CD4-positive, CD25-positive, alpha-beta regulatory T cell (primary cell): ENCODE measurements at regions not wholly inside any gene's neighbourhood (a gene's known extent, or its start where the extent isn't known, plus 50 kb on each side); places are given as distances from the start of the nearest gene placed in this dataset.

Experiments
- ATAC-seq, 2 donors: fragments of 150-1000 bp; cut with Tn5 transposase; one replicate each; pipeline ENCODE4 v1.10.0; 2021; ENCODE audit warnings: low read depth in 2 of 2, moderate number of reproducible peaks in 2 of 2, moderate library complexity in 1 of 2
- DNase-seq, 3 donors: peaks; one replicate each; pipeline versions ENCODE4 v3.0.0 to v3.0.0-alpha.2; 2012 to 2022; ENCODE audit warnings: mixed read lengths in 1 of 3
- H3K27ac ChIP-seq: one replicate; pipeline ENCODE4 v1.7.0; 2013; ENCODE audit warnings: mild to moderate bottlenecking, low read length; ENCODE audit not compliant: insufficient read depth, poor library complexity, severe bottlenecking
- H3K27me3 ChIP-seq: one replicate; pipeline ENCODE4 v1.7.0; 2013; ENCODE audit warnings: low read length; ENCODE audit not compliant: control insufficient read depth, insufficient read depth
- H3K36me3 ChIP-seq: one replicate; pipeline ENCODE4 v1.7.0; 2013; ENCODE audit warnings: mild to moderate bottlenecking, low read length, moderate library complexity; ENCODE audit not compliant: control insufficient read depth, insufficient read depth
- H3K4me1 ChIP-seq: 2 replicates; pipeline ENCODE4 v1.7.0; 2013; ENCODE audit warnings: mild to moderate bottlenecking, low read length; ENCODE audit not compliant: insufficient read depth, control insufficient read depth, poor library complexity, severe bottlenecking
- H3K4me3 ChIP-seq: one replicate; pipeline ENCODE4 v1.7.0; 2013; ENCODE audit warnings: low read depth, mild to moderate bottlenecking, low read length, moderate library complexity
- H3K9me3 ChIP-seq, 2 experiments: 1 replicate in 1 of 2; 2 replicates in 1 of 2; pipeline ENCODE4 v1.7.0; 2013; ENCODE audit warnings: low read length in 2 of 2, mild to moderate bottlenecking in 1 of 2, moderate library complexity in 1 of 2; ENCODE audit not compliant: control insufficient read depth in 2 of 2
- H3K27ac Mint-ChIP-seq, 3 donors: one replicate each; pipeline ENCODE4 v1.8.0; 2020 to 2022; ENCODE audit warnings: mild to moderate bottlenecking in 3 of 3, mixed read lengths in 3 of 3, moderate library complexity in 2 of 3
- H3K27me3 Mint-ChIP-seq: one replicate; pipeline ENCODE4 v1.8.0; 2022; ENCODE audit warnings: mild to moderate bottlenecking, mixed read lengths
- H3K36me3 Mint-ChIP-seq: one replicate; pipeline ENCODE4 v1.8.0; 2020; ENCODE audit warnings: mixed read lengths
- H3K4me1 Mint-ChIP-seq, 4 donors: one replicate each; pipeline ENCODE4 v1.8.0; 2020 to 2022; ENCODE audit warnings: mixed read lengths in 4 of 4, mild to moderate bottlenecking in 1 of 4
- H3K4me3 Mint-ChIP-seq, 4 donors: one replicate each; pipeline ENCODE4 v1.8.0; 2020 to 2022; ENCODE audit warnings: mild to moderate bottlenecking in 4 of 4, mixed read lengths in 4 of 4, moderate library complexity in 3 of 4
- H3K9me3 Mint-ChIP-seq, 7 donors: one replicate each; pipeline ENCODE4 v1.8.0; 2020 to 2022; ENCODE audit warnings: mixed read lengths in 7 of 7, mild to moderate bottlenecking in 3 of 7, moderate library complexity in 2 of 7

- ATAC-seq (no peak), DNase-seq (no peak)
- Mint-ChIP-seq H3K9me3 (peaks cover 0 to 5% (median 3%) of the 10 kb centered on the region in 7 donors), H3K36me3 (no peaks in the 10 kb centered on the region), H3K27me3 (no peaks in the 10 kb centered on the region), H3K4me1 (no peaks in the 10 kb centered on the region), H3K27ac (no peak overlapping the region), H3K4me3 (no peak overlapping the region)
- no peak overlapping the region for H3K4me3 ChIP-seq
- no peaks in the 10 kb centered on the region for H3K36me3 ChIP-seq
- no peak overlapping the region for H3K27ac ChIP-seq
- H3K27me3 ChIP-seq: no peaks in the 10 kb centered on the region
- no peaks in the 10 kb centered on the region for H3K4me1 ChIP-seq
- no peaks in the 10 kb centered on the region for H3K9me3 ChIP-seq
Measured at GRCh38 chr10:76679030-76679429, 958.6 kb downstream of the KCNMA1 start.

GRCh38 chr10:76675951-76676587, 961.5 kb downstream of the KCNMA1 start:
- Histone ChIP-seq H3K27me3 (no peaks in the 10 kb centered on the region), H3K9me3 (no peaks in the 10 kb centered on the region), H3K36me3 (no peaks in the 10 kb centered on the region), H3K27ac (no peak overlapping the region), H3K4me3 (no peak overlapping the region), H3K4me1 (no peaks in the 10 kb centered on the region)
- ATAC-seq (no peak), DNase-seq (no peak)
- no peak overlapping the region for H3K4me3 Mint-ChIP-seq
- no peak overlapping the region for H3K27ac Mint-ChIP-seq
- H3K36me3 Mint-ChIP-seq: no peaks in the 10 kb centered on the region
- H3K9me3 Mint-ChIP-seq: peaks cover 0 to 6% (median 2%) of the 10 kb centered on the region in 7 donors
- no peaks in the 10 kb centered on the region for H3K4me1 Mint-ChIP-seq
- H3K27me3 Mint-ChIP-seq: no peaks in the 10 kb centered on the region

GRCh38 chr10:76675561-76675950, 962.1 kb downstream of the KCNMA1 start:
- no peaks in the 10 kb centered on the region for H3K27me3 Mint-ChIP-seq
- no peak overlapping the region for H3K4me3 Mint-ChIP-seq
- H3K9me3 Mint-ChIP-seq: peaks cover 0 to 6% (median 2%) of the 10 kb centered on the region in 7 donors
- H3K27ac Mint-ChIP-seq: no peak overlapping the region
- ATAC-seq (no peak), DNase-seq (no peak)
- Histone ChIP-seq H3K36me3 (no peaks in the 10 kb centered on the region), H3K27me3 (no peaks in the 10 kb centered on the region), H3K27ac (no peak overlapping the region), H3K4me3 (no peak overlapping the region), H3K4me1 (no peaks in the 10 kb centered on the region), H3K9me3 (no peaks in the 10 kb centered on the region)
- H3K36me3 Mint-ChIP-seq: no peaks in the 10 kb centered on the region
- no peaks in the 10 kb centered on the region for H3K4me1 Mint-ChIP-seq

- H3K27ac ChIP-seq: no peak overlapping the region
- no peaks in the 10 kb centered on the region for H3K4me1 ChIP-seq
- H3K27me3 Mint-ChIP-seq: no peaks in the 10 kb centered on the region
- no peak for DNase-seq
- no peak for ATAC-seq
- H3K36me3 ChIP-seq: no peaks in the 10 kb centered on the region
- peaks cover 0 to 3% (median 0%) of the 10 kb centered on the region in 7 donors for H3K9me3 Mint-ChIP-seq
- H3K27ac Mint-ChIP-seq: no peak overlapping the region
- H3K36me3 Mint-ChIP-seq: no peaks in the 10 kb centered on the region
- H3K4me1 Mint-ChIP-seq: no peaks in the 10 kb centered on the region
- no peak overlapping the region for H3K4me3 Mint-ChIP-seq
- H3K4me3 ChIP-seq: no peak overlapping the region
- no peaks in the 10 kb centered on the region for H3K9me3 ChIP-seq
- H3K27me3 ChIP-seq: no peaks in the 10 kb centered on the region
Measured at GRCh38 chr10:76667408-76668370, 969.9 kb downstream of the KCNMA1 start.

GRCh38 chr10:76666891-76667290, 970.7 kb downstream of the KCNMA1 start:
- DNase-seq: no peak
- Histone ChIP-seq H3K27me3 (no peaks in the 10 kb centered on the region), H3K4me1 (no peaks in the 10 kb centered on the region), H3K36me3 (no peaks in the 10 kb centered on the region), H3K4me3 (no peak overlapping the region), H3K27ac (no peak overlapping the region), H3K9me3 (no peaks in the 10 kb centered on the region)
- no peaks in the 10 kb centered on the region for H3K36me3 Mint-ChIP-seq
- H3K27me3 Mint-ChIP-seq: no peaks in the 10 kb centered on the region
- no peak overlapping the region for H3K27ac Mint-ChIP-seq
- H3K9me3 Mint-ChIP-seq: peaks cover 0 to 3% (median 0%) of the 10 kb centered on the region in 7 donors
- no peaks in the 10 kb centered on the region for H3K4me1 Mint-ChIP-seq
- ATAC-seq: no peak
- no peak overlapping the region for H3K4me3 Mint-ChIP-seq

- Mint-ChIP-seq H3K27ac (no peak overlapping the region), H3K4me3 (no peak overlapping the region), H3K4me1 (no peaks in the 10 kb centered on the region), H3K9me3 (peaks cover 0 to 3% (median 0%) of the 10 kb centered on the region in 7 donors), H3K27me3 (no peaks in the 10 kb centered on the region), H3K36me3 (no peaks in the 10 kb centered on the region)
- no peak for DNase-seq
- H3K4me1 ChIP-seq: no peaks in the 10 kb centered on the region
- H3K27me3 ChIP-seq: no peaks in the 10 kb centered on the region
- H3K4me3 ChIP-seq: no peak overlapping the region
- no peaks in the 10 kb centered on the region for H3K36me3 ChIP-seq
- no peak overlapping the region for H3K27ac ChIP-seq
- no peaks in the 10 kb centered on the region for H3K9me3 ChIP-seq
- ATAC-seq: no peak
Measured at GRCh38 chr10:76665029-76665428, 972.6 kb downstream of the KCNMA1 start.

GRCh38 chr10:76657337-76658012, 980.1 kb downstream of the KCNMA1 start:
- no peaks in the 10 kb centered on the region for H3K4me1 Mint-ChIP-seq
- no peak overlapping the region for H3K27ac ChIP-seq
- no peak for ATAC-seq

More at GRCh38 chr10:76657337-76658012, 980.1 kb downstream of the KCNMA1 start:
- no peaks in the 10 kb centered on the region for H3K27me3 Mint-ChIP-seq
- no peak overlapping the region for H3K27ac Mint-ChIP-seq
- Histone ChIP-seq H3K36me3 (no peaks in the 10 kb centered on the region), H3K9me3 (no peaks in the 10 kb centered on the region), H3K4me1 (no peaks in the 10 kb centered on the region), H3K4me3 (no peak overlapping the region), H3K27me3 (no peaks in the 10 kb centered on the region)
- no peak for DNase-seq
- H3K4me3 Mint-ChIP-seq: no peak overlapping the region
- no peaks in the 10 kb centered on the region for H3K36me3 Mint-ChIP-seq
- H3K9me3 Mint-ChIP-seq: peaks cover 0 to 13% (median 3%) of the 10 kb centered on the region in 7 donors
